ENCODE measurements at regions not wholly inside any gene's neighbourhood (a gene's known extent, or its start where the extent isn't known, plus 50 kb on each side); places are given as distances from the start of the nearest gene placed in this dataset.

DNA sequence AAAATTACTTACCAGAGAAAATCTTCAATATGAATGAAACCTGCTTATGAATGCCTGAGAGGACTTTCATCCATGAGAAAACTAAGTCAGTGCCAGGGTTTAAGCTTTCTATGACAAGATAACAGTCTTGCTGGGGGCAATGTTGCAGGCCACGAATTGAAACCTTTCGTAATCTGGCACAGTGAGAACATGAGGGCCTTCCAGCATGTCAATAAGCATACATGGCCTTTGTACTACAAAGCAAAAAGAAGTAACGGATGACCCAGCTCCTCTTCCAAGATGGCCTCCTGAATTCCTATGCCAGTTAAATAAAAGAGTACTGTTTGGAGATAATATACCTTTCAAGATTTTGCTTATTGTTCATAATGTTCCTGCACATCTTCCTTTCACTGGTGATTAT, 270.6 kb upstream of the PHF14 start:
- TF ChIP-seq, protein P1, sequence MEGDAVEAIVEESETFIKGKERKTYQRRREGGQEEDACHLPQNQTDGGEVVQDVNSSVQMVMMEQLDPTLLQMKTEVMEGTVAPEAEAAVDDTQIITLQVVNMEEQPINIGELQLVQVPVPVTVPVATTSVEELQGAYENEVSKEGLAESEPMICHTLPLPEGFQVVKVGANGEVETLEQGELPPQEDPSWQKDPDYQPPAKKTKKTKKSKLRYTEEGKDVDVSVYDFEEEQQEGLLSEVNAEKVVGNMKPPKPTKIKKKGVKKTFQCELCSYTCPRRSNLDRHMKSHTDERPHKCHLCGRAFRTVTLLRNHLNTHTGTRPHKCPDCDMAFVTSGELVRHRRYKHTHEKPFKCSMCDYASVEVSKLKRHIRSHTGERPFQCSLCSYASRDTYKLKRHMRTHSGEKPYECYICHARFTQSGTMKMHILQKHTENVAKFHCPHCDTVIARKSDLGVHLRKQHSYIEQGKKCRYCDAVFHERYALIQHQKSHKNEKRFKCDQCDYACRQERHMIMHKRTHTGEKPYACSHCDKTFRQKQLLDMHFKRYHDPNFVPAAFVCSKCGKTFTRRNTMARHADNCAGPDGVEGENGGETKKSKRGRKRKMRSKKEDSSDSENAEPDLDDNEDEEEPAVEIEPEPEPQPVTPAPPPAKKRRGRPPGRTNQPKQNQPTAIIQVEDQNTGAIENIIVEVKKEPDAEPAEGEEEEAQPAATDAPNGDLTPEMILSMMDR (IDR thresholded peaks at IDR 0.05; ENCODE audit: poor library complexity) = no peak
- TF ChIP-seq EZH2 (IDR thresholded peaks at IDR 0.05; ENCODE audit: borderline replicate concordance) = no peak

All from hepatocyte (in vitro differentiated cells).